CD1c-positive myeloid dendritic cell (primary cell): ENCODE measurements at regions not wholly inside any gene's neighbourhood (a gene's known extent, or its start where the extent isn't known, plus 50 kb on each side); places are given as distances from the start of the nearest gene placed in this dataset.
"Not testable (repeated sequence)": the region's sequence is repeated elsewhere in the genome, so short reads cannot be mapped to it uniquely, and the experiment has no call there.

Experiments used
- DNase-seq: peaks from one replicate; pipeline ENCODE4 v3.0.0-alpha.2; 2016; ENCODE audit errors: extremely low spot score

DNA sequence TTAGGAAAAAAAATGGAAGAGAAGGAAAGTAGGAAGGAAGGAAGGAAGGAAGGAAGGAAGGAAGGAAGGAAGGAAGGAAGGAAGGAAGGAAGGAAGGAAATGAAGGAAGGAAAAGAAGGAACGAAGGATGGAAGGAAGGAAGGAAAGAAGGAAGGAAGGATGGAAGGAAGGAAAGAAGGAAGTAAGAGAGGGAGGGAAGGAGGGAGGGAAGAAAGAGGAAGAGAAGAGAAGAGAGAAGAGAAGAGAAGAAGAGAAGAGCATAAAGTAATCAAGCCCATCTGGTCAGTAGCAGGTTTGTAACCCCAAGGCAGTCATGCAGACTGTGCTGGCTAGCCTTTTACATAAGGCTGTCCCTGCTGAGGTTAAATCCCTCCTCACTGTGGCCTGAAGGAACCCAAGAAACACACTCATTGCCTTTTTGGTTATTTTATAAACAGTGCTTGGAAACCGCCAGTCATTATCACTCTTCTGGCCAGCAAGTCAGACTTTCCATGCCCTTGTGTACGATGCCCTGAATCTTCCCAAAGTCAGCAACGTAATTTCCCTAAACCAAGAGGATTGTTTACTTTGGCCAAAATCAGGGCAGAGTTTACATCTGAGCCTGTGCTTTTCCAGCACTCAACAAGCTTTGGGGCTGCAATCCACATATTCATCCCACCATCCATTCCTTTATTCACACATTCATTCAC lies 409.6 kb upstream of the MAF start:
- no peak for DNase-seq

DNA sequence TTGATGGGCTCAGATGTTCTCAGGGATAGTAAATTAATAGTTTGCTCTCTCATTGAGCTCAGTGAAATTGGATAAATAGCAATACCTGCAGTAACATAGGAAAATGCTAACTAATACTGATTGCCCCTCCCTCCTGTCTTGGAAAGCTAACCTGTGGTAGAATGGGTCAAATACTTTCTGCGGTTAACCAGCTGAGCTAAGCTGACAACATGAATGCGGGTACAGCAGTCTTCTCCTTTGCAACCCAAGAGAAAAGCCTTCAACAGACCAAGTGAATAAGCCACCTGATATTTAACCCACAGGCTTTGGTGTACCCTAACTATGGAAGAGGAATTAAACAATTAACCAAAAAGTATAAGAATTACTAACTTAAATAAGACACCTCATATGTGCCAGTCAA lies 408.3 kb upstream of the MAF start:
- no peak for DNase-seq

DNA sequence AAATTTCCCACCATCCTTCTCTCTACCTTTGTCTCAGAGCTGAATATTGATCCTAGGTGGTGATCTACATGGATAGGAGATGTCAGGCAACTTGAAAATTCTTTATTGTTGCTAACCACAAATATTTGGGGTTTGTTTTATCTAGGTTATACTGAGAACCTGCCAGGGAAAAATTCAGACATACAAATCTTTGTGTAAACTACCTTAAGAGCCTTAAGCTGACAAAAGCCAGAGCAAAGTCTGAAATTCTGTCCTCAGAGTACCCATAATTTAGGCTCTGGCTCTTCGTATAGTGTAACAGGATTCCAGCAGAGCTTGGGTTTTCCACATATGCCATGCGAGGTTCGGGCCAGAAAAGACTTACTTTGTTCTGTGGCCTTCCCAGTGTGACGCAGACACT lies 406.7 kb upstream of the MAF start:
- no peak for DNase-seq

DNA sequence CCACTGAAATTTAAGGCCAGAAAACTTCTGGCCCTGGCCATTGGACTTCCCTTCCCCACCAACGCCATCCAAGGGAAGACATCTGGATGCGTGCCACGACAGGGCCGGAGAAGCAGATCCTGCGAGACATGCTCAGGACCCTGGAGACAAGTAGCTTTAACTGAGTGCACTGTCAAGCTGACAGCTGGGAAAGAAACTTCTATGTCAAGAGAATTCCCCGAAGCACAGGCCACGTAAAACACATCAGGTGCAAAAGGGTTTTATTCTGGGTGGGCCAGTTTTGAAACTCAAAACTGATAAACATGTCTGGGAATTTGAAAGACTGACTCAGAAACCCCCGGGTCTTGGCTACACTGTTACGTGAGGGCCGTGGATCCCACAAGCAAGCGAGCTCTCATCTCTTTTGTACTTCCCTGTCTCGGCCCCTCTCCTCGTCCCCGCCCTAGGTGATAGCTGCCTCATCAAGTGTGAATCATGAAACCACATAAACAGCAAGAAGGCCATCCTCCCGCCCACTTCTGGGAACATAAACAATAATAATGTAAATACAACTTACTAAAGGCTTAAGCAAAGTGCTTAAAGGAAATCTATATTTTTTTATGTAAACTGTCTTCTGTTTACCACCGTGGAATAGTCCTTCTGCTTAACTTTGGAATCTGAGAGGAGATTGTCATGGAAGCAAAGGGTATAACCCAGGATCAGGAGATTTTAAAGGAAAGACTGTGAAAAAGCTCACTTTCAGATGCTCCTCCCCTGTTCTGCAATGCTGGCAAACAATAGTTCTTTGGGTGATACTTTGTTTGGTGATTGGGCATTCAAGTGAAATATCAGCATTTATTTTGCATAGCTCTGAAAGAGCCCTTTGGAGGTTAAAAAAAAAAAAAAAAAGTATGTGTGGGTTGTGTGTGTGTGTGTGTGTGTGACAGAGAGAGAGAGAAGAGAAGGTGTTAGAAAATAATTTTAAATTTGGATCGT lies 406.0 kb upstream of the MAF start:
- no peak for DNase-seq

DNA sequence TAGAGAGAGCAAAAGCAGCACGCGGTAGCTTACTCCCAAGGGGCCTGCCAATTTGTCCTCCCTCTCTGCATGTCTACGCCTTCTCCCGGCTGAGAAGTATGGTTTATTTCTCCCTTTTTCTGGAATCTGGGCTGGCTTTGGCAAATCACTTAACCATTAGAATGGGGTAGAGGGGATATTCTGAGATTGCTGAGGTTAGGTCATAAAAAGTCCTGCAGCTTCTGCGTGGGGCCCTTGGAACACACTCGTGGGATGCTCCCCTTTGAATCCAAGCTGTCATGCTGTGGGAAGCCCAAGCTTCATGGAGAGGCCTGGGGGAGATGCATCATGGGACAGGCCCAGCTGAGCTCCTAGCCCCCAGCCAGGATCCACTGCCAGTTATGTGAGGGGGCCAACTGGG lies 403.6 kb upstream of the MAF start:
- no peak for DNase-seq

DNA sequence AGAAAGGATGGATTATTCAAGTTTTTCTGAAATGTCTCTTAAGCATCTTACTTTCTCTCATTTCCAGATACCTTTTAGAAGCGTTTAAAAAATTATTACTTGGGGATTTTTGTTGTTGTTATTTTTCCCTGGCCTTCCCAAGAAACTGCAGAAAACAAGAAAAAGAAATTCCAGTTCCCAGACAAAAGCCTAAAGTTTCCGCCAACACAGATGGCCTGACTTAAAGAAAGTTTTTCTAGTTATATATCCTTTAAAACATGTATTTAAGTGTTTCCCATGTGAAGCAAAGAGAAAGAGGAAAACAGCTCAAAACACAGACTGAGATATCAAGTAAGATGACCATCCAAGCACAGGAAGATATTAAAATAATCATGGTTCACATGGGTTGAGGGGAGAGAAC lies 401.7 kb upstream of the MAF start:
- no peak for DNase-seq

DNA sequence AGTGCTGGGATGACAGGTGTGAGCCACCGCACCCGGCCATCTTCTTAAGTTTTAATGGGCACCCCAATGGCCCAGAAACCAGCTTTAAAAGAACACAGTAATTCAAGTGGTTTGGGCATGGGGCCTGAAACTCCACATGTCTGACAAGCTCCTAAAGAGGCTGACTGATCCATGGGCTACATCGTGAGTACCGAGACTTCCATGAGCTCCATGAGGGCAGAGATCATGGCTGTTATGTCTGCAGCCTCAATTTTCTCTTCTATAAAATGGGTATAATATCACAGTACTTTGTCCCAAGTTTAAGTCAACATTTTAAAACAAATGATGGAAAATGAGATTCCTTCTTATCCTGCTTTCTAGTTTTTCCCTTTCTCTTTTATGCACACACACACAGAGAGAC lies 397.6 kb upstream of the MAF start:
- DNase-seq: no peak

DNA sequence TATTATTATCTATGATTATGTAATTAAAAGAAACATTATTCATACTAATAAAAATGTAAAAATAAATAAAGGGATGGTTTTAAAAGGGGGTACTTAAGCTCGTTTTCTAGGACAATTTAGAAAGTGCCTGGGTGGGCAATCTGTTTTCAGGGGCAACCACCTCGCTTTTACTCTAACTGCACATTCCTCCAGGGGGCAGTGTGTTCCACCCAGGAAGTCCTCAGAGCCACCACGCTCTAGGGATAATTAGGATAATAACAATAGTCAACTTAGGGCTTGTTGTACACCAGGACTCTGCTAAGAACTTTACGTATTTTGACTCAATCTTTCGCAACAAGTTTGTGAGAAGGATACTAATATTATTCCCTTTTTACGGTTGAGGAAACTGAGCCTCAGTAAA lies 396.7 kb upstream of the MAF start:
- DNase-seq: no peak

DNA sequence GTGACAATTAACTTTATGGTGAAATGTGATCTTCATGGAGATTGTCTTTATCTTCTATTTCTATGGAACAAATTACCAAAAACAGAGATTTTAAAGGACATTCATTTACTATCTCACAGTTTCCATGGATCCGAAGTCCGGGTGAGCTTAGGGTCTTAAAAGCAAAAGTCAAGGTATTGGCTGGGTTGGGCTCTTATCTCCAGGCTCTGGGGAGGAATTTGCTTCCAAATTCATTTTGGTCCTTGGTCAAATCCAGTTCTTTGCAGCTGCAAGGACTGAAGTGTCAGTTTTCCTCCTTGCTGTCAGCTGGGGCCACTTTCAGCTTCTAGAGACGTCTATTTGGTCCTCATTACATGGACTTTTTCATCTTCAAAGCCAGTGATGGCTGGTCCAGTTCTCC lies 395.8 kb upstream of the MAF start:
- no peak for DNase-seq

DNA sequence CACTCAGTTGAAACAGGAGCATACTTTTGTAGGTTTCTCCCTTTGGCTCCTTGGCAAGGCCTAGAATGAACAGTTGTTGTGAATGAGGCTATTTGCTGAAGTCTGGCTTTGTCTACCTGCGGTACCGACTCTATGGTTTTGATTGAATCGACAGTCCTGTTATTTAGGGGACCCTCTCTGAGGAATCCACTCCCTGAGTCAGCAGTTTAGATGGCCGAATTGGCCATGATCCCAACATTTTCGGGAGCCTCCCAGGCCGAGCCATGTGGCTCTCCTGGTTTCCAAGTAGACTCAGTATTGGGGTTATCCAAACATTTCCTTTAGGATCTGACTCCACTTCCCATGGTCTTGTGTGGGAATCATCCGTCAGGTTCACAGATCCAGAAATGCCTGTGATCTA lies 394.8 kb upstream of the MAF start:
- DNase-seq: no peak

DNA sequence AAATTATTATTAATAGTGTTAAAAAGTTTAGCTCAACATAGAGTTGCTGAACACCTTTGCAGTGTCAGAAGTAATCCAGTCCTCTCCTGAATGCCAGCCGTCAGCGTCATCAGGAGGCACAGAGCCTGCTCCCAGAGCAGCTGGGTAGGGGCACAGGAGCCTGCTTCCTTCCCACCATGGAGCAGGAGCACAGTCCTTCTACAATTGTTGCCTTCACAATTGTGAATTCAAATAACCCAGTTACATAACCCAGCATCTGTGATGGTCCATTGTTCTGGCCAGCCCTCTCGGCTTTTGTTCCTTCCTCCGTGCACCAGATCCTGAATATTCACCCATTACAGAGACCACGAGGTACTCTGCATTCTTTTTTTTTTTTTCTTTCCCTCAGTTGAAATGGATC lies 393.9 kb upstream of the MAF start:
- DNase-seq: no peak

DNA sequence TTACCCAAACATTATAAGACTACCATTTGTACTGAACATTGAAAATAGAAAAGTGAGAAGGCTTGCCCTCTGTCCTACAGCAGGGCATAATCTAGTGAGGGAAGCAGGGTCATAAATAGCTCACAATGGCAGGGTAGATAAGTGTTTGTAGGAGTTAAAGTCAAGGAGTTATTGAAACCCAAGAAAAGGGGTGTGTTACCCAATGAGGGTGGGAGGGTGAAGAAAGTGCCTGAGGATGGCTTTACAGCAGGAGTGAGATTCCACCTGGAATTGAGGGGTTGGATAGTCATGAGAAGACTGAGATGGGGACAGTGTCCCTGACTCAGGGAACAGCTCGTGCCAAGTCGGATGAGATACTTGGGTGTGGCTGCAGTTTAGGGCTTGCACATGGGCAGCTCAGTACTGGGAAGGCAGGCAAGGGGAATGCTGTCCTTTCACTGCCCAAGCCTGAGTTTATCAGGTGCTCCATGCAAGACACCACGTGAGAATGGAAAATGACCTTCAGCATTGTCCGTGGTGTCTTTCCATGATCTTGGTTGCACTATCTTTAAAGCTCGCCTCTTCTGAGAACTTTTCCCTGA lies 393.2 kb upstream of the MAF start:
- no peak for DNase-seq

DNA sequence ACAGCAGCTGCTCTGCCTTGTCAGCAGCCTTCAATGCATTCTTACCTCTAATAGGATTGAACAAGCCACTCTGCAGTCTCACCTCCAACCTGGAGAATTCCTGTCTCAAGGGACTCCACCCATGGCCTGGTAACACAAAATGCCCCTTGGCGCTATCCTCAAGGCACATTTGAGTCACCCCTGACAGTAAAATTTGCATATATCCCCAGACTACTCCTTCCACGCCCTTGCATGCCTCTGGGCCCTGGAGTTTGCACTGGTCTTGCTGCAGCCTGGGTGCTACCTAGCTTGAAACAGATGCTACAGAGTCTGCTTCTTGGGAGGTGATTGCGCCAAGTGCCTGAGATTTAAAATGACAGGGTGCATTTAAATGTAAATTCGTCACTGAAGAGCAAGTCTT lies 391.4 kb upstream of the MAF start:
- DNase-seq: no peak

DNA sequence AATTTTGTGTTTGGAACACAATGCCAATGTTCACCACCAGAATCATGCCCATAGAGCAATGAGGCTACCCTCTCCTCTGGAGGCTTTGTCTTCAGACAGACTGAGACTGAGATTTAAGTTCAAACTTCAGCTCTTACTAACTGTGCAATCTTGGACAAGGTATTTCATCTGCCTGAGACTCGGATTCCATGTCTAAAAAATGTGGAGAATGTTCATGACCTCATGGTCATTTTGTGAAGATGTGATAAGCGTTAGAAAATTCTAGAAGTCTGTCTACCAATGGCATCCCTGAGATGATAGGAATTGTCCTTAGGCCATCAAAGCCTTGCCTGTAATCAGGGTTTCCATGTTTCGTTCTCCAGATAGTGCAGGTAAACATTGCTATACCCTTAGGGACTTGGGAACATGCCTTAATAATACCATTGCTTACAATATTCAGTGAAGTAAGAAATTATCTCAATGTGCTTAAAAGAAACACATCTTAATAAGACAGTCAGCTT lies 388.2 kb upstream of the MAF start:
- DNase-seq: no peak

DNA sequence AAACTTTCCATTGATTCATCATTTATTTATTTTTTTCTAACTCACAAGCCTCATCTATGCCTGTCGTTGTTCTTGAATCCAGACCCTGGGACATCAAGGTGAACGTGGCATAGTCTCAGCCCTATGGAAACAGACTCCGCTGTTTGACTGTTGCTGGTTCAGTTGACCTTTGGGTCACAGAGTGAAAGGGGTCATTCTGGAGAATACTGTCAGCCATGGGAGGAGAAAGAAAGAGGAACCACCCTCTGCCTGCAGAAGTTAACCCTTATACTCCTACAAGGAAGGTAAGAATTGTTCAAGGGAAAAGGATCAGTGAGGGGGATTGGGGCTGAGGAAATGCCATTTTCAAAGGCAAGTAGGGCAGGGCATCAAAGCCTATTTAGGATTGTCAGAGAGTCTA lies 387.6 kb upstream of the MAF start:
- DNase-seq: no peak

DNA sequence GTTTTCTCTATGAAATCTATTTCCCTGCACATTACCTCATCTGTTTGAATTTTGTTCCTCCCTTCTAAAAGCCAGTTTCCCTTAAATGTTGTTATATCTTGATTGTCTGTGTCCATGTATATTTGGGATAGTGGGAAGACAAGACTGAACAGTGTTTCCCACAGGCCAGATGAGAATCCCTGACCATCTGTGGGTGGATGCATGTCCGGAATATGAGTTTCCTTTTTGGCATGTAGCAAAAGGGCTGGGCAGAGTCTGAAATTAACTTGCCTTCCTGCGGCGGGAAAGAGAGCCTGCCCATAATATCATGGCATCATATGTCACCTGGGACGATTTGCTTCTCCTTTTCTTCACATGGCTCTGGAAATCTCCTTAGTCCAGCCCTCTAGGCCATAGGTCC lies 385.8 kb upstream of the MAF start:
- DNase-seq: no peak

DNA sequence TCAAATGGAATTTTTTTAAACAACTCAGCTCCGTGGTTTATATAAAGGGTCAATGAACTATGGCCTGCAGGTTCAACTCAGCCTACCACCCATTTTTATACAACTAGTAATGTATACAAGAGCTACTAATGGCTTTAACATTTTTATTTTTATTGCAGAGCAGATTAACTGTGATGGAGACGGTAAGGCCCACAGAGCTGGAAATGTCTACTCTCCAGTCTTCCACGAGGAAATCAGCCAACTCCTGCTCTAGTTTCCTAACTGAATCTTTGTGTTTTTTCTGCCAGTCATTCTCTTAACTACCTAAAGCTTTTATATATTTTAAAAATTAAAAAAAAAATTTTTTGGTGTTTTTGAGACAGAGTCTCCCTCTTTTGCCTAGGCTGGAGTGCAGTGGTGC lies 385.1 kb upstream of the MAF start:
- no peak for DNase-seq

DNA sequence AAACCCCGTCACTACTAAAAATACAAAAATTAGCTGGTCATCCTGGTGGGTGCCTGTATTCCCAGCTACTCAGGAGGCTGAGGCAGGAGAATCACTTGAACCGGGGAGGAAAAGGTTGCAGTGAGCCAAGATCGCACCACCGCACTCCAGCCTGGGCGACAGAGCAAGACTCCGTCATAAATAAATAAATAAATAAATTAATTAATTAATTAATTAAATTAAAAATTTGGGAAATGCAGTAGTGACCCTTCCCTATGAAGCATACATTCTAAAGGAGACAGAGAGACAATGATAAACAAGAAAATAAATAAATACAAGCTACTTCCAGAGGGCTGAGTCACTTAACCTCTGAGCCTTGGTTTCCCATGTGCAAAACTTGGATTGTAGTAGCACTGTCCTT lies 383.6 kb upstream of the MAF start:
- not testable (repeated sequence) for DNase-seq

DNA sequence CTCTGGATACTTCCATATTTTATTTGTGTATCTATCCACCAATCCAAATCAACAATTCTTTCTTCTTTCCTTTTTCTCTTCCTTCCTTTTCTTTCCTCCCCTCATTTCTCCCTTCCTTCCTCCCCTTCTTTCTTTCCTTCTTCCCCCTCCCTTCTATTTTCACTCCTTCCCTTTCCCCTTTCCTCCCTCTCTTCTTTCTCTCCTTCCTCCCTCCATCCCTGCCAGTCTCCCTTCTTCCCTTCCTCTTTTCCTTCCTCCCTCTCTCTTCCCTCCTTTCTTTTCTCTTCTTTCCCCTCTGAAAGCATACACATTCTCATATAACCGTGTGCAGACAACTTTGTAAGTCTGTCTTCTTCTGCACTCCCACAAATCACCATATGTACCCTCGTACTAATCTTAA lies 382.3 kb upstream of the MAF start:
- no peak for DNase-seq

DNA sequence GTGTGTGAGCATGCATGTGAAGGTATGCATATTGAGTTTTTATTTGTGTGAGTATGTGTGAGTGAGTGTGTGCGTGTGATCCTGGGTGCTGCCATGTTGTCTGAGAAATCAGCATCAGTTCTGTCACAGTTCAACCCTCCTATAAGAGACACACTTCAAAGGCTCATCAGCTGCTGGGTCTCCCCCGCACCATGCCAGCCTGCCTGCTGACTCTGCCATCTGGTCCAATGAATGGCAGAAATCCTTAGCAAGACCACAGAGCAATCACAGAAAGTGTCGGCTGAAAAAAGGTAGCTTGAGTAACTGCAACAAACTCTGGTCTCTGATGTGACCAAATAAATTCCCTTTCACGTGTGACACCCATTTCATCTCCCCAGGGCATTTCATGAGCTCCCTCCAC lies 381.8 kb upstream of the MAF start:
- no peak for DNase-seq

DNA sequence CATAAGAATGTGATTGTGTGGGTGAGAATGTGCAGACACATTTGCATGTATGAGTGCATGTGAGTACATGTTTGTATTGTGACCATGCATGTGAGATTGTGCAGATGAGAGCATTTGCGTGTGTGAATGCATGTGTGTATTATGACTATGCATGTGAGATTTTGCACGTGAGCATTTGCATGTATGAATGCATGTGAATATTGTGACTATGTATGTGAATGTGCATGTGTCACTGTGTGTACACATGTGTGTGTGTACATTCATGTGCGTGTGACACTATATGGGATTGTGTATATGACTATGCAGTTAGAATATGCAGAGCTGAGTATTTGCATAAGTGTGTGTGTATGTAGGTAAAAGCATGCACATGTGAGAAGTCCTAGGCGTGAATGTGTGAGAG lies 381.3 kb upstream of the MAF start:
- DNase-seq: no peak

DNA sequence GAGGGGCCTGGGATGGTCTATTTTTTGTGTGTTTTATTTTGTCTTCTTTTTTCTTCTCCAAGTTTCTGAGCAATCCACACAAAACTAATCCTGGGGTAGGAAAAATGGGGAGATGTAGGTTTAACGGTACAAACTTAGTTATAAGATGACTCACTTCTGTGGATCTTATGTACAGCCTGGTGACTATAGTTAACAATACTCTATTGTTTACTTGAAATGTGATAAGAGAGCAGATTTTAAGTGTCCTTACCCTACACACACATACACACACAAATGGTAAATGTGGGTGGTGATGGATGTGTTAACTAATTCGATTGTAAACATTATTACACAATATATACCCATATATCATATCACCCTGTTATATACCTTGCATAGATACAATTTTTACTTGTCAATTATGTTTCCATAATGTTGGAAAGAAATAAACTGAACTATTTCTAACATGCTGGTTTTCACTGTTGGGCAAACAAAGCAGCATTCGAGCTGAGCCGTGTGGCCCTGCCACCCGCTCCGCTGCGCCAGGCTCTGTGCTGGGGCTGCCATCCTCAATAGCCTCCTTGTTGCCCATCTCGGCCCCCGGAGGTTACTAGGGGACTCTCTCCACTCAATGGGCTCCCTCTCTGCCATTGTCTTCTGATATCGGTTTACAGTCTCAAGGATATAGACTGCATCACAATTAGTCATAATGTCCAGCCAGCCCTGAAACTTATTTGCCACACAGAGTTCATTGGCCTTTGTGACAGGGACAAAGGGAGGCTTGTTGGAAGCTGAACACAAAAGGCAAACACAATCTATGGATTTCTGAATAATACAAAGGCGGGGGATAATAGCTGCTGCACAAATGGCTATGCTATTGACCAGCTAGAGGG lies 380.3 kb upstream of the MAF start:
- DNase-seq: no peak
